Right renal cortex interstitium (tissue), 3 donors: ENCODE measurements at regions not wholly inside any gene's neighbourhood (a gene's known extent, or its start where the extent isn't known, plus 50 kb on each side); places are given as distances from the start of the nearest gene placed in this dataset.
"Not testable (repeated sequence)": the region's sequence is repeated elsewhere in the genome, so short reads cannot be mapped to it uniquely, and the experiment has no call there.

Experiments used
- DNase-seq, 3 donors: peaks; one replicate each; pipeline ENCODE4 v3.0.0-alpha.2; 2013; ENCODE audit warnings: low read depth in 3 of 3, low spot score in 2 of 3

DNA sequence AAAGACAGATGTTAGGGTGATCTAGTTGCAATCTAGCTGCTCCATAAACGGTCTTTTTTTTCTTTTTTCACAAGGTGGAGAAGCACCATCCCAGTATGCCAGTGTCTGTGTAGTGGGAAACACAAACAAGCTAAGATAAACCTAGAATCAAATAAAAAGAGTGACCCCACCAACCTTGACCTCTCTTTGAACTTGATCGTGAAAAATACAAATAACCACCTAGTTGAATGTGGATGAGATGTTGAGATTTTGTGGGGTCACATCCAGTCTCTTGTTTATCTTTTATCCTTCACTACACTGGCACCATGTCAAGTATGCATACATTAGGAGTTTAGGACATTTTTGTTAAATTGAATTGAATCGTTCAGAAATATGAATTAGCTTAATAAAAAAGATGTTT is 194.6 kb upstream of the EYA4 start:
- DNase-seq: no peak

DNA sequence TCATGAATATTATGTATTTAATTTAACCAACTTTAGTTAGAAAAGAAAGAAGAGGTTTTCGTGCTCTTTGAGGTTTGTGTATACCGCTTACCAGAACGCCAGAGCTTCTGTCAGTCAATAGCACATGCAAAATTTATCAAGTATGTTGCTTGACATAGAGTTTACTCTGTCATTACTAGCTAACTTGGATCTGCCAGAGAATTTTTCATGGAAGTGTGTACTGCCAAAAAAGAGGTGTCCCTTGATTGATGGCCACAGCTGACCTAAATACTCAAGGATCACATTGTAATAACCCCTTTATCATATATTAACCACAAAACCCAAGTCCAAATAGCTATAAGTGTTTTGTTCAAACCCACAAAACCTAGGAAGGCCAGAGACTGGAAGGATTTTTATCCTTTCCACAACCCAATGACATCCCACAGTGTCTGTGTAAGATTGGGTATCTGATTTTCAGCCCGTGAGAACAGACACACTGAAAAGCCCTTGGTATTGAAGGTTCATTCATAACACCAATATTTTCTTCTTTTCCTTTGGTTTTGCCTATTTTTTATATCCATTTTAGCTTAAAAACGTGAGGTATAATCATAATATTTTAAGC is 194.0 kb upstream of the EYA4 start:
- DNase-seq: no peak

DNA sequence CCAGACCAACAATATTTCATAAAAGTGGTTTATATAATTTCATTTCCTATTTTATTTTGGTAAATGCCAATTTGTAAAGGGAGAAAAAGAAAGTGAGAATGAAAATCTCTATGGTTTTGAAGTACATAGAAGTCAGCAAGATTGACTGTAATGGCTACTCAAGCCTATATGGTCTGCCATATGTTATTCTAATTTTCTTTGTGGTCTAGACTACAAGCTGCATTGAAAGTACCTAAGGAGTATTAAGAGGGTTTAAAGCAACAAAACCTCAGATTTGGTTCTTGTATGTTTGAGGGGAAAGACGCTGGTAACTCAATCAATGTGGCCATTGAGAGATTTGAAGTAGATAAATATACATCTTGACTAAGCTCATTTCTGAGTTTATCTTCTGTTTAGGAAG is 193.5 kb upstream of the EYA4 start:
- DNase-seq: no peak

DNA sequence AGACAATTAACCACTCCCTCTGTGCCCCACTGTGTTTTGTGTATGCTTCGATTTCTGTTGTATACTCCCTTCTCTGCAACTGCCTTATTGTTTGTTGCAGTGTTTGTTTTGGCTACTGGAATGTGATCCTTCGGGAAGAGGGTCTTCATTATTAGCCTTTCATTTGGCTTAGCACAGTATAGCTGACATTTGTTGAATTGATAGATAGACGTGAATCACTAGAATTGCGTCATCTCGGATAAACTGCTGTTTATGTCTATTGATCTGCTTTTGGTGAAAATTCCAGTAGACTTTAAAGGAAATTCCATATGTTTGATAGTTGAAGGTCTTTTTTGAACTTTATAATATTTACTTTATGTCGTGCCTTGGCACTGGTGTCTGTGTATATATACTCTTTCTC is 189.9 kb upstream of the EYA4 start:
- no peak for DNase-seq

DNA sequence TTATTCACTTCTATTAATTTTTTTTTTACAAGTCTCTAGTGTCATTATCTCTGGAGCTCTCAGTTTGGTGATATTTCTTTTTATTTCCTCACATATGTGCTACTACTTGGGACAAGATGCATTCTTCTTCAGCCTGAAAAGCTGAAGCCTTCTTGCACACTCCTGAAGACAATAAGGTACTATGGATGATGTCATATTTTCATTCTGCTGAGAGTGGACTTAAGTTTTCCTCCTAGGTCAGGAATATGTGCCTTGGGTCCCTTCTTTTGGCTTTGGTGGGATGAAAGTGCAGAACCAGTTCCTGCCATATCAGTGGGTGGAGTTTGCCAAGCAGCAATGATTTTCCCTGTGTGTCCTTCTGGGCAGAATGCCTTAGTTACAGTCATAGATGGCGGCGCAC is 188.7 kb upstream of the EYA4 start:
- no peak for DNase-seq

DNA sequence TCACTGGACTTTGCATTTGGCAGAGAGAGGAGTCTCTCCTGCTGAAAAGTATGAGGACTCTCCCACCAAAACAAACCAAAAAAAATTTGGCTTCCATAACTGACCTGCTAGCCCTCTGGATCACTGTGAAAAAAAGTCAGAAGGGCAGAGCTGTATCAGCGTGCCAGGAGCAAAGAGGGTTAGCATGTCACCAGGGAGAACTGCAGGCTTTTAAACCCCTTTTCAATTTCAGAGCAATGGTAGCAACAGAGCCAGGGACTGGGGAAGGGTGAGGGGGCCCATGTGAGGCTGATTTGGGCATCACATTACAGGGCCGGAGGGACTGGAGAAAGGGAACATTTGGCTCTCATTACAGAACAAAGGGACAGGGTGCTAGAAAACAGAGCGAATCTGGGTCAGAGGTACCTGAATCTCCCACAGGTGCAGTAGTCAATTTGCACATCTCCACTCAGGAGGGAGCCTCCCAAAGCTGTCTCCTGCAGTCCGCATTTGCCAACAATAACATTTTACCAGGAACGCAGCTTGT is 185.7 kb upstream of the EYA4 start:
- no peak for DNase-seq

DNA sequence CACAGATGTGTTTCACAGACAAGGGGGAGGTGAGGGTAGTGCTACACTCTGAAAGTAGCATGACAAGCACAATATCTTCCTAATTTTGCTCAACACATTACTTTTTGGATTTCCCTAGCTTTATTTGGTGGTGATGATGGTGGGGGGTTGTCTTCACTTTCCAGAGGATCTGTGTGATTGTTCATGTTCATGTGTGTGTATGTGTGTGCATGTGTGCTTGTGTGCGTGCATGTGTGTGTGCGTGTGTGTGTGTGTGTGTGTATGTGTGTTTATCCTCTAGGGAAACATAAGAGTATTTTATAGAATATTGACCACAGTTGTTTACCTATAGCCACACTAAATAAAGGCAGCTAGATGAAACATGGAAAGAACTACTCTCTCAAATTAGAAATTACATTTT is 183.8 kb upstream of the EYA4 start:
- no peak for DNase-seq

DNA sequence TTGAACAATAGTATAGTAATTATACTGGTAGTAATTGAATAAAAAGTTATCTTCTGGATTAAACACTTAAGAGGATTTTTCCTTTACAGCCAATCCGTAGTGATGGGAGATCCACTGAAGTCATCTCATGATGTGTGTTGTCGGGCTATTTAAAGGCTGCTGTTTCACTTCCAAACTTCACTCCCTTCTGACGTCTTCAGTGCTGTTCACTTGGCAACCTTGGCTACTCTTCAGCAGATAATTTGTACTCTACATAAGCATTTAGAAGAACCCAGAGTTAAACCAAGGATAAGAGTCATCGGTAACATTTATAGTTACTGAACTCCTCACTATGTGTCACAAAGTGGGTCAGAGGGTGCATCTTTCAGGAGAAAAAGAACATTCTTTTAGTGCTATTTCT is 179.1 kb upstream of the EYA4 start:
- no peak for DNase-seq

DNA sequence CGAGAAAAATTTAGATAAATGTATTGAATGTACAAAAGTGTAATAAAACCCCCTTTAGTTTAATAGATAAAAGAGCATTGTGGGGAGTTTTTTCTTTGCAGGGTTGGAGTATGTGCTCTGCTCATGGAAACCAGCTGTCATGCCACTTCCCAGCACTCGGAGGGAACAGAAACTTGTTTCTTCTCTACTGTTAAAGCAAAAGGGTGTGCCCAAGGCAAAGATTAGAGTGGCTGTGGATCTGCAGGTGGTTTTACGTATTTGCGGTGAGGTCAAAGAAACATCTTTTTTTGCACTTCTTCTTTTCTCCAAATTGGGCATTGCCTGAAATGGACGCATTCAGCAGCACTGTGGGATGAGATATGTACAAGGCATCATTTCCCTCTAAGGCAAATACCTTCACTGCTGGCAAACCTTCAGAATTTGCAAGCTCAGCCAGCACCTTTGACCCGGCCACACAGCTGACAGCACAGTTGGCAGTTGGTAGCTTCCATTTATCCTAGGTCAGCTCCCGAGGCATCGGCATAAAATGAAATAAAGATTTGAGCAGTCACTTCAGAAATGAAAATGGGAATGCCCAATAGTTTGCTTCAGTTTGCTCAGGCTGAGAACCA is 178.4 kb upstream of the EYA4 start:
- no peak for DNase-seq

DNA sequence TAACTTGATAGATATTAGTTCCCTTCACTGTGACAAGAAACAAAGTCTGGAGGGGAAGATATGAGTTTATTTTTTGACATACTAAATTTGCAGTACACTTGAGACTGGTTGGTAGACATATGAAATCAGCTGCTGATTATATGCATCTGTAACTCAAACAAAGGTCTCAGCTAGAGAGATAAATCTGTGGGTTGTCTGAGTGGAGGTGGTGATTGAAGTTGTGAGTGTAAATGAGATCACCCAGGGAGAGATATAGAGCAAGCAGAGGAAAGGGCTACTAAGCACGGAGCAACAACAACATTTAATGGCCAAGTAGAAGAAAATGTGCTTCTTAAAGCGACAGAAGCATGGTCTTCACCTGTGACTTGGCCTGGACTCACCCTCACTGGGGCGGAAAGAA is 173.2 kb upstream of the EYA4 start:
- DNase-seq: no peak

DNA sequence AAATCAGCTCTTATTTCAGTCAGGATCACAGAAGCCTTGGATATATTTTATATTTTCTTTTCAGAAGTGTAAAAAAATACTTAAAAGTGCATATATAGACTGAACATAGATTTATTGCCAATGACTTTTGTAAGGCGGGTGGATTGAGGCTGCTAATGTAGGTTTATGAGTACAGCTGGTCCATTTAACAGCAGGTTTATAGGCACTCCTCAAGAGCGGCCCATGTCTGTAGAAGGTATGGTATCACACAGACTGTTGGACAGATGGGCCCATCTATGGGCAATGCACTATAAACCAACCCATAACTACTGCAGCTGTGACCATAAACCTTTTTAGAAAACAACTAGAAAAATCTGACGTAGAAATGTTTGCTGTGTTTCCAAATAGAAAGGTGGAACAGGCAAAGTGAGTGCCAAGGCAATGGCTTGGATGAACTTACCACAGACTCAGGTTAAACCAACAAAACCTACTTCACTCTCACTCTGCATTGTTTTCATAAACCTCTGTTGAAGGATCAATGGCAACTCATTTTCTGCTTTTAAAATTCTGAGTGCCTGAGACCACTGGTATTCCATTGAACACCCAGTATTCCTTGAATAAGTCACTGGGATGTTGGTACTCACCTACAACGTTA is 170.6 kb upstream of the EYA4 start:
- no peak for DNase-seq

DNA sequence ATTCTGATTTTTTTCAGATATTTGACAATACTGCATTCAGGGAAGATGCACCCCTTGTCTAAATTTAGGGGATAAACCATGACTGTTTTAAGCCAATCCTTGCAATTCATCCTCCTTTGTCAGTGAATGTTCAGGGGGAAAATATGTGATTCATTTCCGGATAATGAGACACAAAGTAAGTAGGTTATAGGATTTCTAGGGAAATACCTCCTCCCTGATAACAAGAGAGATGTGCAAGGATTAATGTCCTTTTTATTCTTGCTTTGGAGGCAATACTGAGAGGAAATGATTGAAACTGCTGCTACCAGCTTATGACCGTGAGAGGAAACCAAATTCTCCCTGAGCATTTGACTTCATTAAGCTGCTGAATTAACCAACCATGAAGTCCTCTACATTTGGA is 161.3 kb upstream of the EYA4 start:
- no peak for DNase-seq

DNA sequence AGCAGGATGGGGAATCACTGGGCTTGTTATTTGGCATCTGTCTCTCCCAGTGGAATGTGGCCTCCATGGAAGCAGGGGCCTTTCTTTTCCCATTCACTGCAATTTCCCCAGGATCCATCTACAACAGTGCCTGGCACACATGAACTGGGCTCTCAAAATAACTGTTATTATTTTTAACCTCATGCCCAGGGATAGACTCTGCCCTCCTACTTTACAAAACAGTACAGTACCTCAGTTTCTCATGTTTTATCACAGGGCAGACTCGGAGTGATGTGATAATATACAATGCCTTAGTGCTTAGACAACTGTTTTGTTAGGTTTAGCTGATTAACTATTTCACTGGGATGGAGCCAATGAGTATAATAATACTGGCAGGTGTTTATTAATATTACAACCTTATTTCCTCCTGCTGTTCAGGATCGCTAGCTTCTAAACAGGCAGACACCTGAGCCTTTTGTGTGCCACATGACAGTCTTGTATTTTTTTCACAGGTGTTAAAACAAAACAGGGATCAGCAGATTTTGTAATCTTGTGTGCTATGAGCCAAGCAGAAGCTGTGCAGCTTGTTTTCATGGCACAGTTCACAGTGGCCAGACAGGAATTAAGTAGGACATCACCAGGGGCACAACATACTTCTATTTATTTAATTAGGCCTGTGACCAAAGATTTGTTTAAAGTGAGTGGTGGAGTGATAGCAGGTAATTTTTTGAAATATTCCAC is 157.7 kb upstream of the EYA4 start:
- DNase-seq: no peak

DNA sequence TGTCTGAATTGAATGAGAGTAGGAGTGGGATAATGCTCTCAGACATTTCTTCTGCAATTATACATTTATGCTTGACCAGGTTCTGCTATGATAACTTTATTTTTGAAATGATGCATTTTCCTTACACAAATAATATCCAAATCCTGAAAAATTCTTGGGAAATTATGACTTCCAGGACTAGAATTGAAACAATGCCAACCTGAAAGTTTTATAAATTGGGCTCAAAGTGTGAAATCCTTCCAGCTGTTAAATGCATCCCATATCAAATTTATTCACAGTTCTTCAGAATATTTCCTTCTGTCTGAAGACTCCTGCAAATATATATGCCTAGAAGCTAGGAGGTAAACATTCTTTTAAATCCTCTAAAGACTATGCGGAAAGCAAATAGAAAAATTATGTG is 155.7 kb upstream of the EYA4 start:
- no peak for DNase-seq

DNA sequence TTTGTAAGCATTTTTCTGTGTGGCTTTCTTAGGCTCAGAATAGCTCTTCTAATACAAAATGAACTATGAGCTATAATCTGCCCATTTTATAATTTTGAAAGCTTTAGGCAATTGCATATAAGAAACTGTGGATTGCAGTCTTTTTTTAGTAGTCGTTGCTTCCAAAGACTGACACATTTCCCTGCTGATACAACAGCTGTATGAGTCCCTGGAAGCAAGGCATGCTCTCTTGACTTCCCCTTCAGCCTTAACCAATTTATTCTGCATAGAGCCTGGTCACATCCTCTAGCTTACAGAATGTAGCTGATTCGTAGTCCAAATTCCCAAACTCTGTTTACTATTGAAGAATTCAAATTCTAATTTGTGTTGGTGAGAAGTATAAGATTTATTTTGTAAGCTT is 155.3 kb upstream of the EYA4 start:
- DNase-seq: no peak

DNA sequence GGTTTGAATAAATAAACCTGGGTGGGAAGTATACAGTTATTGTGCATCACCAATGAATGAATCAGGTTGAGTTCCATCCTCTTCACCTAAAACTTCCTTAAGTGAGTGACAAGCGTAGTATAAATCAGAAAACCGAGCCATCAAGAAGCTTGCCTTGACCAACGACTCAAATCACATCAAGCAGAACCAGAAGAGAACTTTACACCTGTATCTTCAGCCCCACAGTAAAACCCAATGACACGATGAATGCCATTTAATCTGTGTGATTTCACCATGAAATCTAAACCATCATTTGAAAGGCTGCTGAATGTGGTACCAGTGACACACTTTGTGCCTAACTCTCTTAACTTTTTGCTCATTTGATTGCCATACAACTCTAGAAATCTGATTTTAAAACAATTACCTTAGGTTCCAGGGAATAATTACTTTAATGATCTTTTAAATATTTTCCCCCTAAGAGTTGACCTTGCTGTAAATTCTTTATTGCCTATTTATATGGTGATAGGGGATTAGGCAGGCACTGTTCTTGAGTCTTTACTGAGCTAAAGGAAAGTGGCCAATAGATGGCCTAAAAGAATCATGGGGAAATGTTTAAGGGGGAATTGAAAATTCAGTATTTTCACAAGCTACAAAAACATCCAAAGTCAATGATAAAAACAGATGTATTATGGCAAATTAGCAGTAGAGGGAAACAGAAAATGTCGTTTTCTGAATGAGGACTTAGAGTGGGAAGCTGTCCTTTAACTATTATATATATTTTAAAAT is 152.0 kb upstream of the EYA4 start:
- DNase-seq: no peak

DNA sequence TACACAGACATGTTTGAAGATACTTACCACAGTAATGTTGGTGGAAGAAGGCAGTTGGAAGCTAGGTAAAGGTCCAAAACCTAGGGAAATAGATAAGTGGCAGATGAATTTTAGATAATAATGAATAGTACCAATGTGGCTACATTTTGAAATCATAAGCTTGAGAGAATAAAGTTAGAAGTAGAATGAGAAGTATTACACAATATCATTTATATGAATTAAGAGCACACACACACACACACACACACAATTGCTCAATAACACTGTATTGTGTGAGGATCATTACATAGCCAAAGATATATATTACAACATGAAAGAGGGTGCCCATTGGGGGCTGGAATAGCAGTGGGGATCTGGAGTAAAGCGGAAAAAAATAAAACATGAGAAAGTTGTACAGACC is 149.0 kb upstream of the EYA4 start:
- no peak for DNase-seq

DNA sequence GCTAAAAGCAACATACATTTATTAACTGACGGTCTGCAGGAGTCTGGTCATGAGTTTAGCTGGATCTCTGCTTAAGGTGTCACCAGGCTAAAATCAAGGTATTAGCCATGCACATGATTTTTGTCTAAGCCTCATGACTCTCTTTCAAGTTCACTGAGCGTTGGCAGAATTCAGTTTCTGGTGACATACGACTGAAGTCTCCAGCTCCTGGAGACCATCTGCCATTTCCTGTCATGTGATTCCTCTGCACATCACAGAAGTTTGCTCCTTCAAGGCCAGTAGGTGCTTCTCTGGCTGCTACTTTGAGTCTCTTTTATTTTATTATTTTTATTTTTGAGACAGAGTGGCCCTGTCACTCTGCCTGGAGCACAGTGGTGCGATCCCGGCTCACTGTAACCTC is 148.4 kb upstream of the EYA4 start:
- no peak for DNase-seq

DNA sequence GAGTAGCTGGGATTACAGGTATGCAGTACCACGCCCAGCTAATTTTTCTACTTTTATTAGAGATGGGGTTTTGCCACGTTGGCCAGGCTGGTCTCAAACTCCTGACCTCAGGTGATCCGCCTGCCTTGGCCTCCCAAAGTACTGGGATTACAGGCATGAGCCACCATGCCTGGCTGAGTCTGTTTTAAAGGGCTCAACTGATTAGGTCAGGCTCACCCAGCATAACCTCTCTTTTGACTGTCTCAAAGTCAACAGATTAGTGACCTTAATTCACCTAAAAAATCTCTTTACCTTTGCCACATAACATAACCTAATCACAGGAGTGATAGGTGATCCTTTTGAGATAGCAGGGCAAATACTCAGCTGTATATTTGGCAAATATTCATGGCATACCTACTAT is 147.9 kb upstream of the EYA4 start:
- not testable (repeated sequence) for DNase-seq

DNA sequence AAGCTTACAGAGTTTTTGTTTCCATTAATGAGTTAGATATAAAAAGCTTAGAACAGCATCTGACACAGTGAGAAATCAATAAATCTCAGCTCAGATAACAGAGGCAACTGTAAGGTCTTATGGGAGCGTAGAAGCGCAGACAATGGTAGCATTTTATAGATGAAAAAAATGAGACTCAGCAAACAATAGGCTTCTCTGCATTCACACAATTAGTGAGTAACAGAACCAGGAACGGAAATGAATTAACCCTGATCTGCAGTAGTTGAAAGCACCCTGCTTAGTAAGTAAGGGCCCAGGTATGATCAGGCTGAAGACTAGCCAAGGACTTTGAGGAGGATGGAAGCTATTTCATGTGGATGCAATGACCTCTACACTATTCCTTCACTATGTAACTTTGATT is 147.2 kb upstream of the EYA4 start:
- DNase-seq: no peak

DNA sequence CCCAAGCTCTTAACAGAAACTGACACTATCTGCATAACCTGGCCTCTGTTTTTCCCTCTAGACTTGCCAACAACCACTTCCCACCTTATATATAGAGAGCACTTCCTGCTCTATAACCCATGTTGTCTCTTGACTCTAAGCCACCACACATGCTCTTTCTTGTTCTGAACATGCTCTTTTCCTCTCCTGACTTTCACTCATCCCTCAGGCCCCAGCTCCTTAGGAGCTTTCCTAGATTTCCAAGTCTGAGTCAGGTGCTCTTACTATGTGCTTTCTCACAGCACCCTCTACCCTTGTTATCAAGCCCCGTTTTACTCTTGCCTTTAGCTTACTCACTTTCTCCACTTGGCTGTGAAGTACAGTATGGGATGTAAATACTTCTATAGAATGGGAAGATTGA is 143.9 kb upstream of the EYA4 start:
- DNase-seq: no peak
